IMR-90 (cell line): ENCODE measurements at regions not wholly inside any gene's neighbourhood (a gene's known extent, or its start where the extent isn't known, plus 50 kb on each side); places are given as distances from the start of the nearest gene placed in this dataset.
A peak's percentile ranks its signal among the peaks of the same experiment; 100 is the strongest.

Source experiments
- ATAC-seq: fragments of 200-7000 bp; cut with Tn5 transposase; 2 replicates; pipeline ENCODE4 v1.9.1; 2020; ENCODE audit warnings: low read depth, mild to moderate bottlenecking, moderate library complexity
- BruUV-seq: library from RNA; stranded (reverse); fragments of 400-500 nt; replicated peaks from 2 replicates; lab custom pipeline; 2021; lab: Mats Ljungman, UMichigan
- CTCF ChIA-PET: fragments of 300-600 bp; formaldehyde crosslinking; extraction: SDS; loops from one replicate; lab custom pipeline; 2021; ENCODE audit warnings: antibody characterized with exemption; lab: Yijun Ruan, JAX
- POLR2A ChIA-PET: fragments of 300-600 bp; sonication (Branson Sonifier 250); formaldehyde crosslinking; loops from one replicate; lab custom pipeline; 2022; ENCODE audit warnings: antibody characterized with exemption; ENCODE audit not compliant: unreplicated experiment; lab: Charles Lee
- DNase-seq: peaks from one replicate; pipeline ENCODE4 v3.0.0; 2013
- H2AFZ ChIP-seq: replicated peaks from 2 replicates; pipeline ENCODE3; 2013; ENCODE audit warnings: low read length, mild to moderate bottlenecking; ENCODE audit not compliant: poor library complexity
- H2AK5ac ChIP-seq: 2 replicates; pipeline ENCODE4 v1.6.1; 2013; ENCODE audit warnings: low read depth, low read length, inconsistent platforms
- H2AK9ac ChIP-seq: replicated peaks from 2 replicates; pipeline ENCODE3; 2013; ENCODE audit warnings: mild to moderate bottlenecking, low read depth, low read length, moderate library complexity; ENCODE audit not compliant: poor library complexity
- H2BK120ac ChIP-seq: 2 replicates; pipeline ENCODE4 v1.6.1; 2013; ENCODE audit warnings: low read depth, low read length, inconsistent platforms
- H2BK15ac ChIP-seq: 3 replicates; pipeline ENCODE4 v1.6.1; 2013; ENCODE audit warnings: low read depth, low read length, inconsistent platforms
- H2BK20ac ChIP-seq: 2 replicates; pipeline ENCODE4 v1.6.1; 2013; ENCODE audit warnings: low read depth, mild to moderate bottlenecking, inconsistent platforms, low read length, moderate library complexity
- H2BK5ac ChIP-seq: 2 replicates; pipeline ENCODE4 v1.6.1; 2013; ENCODE audit warnings: mild to moderate bottlenecking, low read depth, low read length, inconsistent platforms; ENCODE audit not compliant: poor library complexity, severe bottlenecking
- H3K14ac ChIP-seq: replicated peaks from 2 replicates; pipeline ENCODE4 v1.6.1; 2013; ENCODE audit warnings: low read depth, low read length, inconsistent platforms
- H3K18ac ChIP-seq: 2 replicates; pipeline ENCODE4 v1.6.1; 2013; ENCODE audit warnings: low read depth, low read length, control low read depth
- H3K23ac ChIP-seq: 2 replicates; pipeline ENCODE4 v1.6.1; 2013; ENCODE audit warnings: low read depth, low read length, inconsistent platforms
- H3K27ac ChIP-seq: 2 replicates; pipeline ENCODE4 v1.5.1; 2013; ENCODE audit warnings: mild to moderate bottlenecking, control low read depth, low read length; ENCODE audit not compliant: insufficient read depth
- H3K27me3 ChIP-seq: 2 replicates; pipeline ENCODE4 v1.6.1; 2013; ENCODE audit warnings: low read length; ENCODE audit not compliant: control insufficient read depth, insufficient read depth
- H3K36me3 ChIP-seq: 2 replicates; pipeline ENCODE4 v1.6.1; 2013; ENCODE audit warnings: low read length, mixed read lengths; ENCODE audit not compliant: control insufficient read depth, insufficient read depth
- H3K4ac ChIP-seq: 2 replicates; pipeline ENCODE4 v1.6.1; 2013; ENCODE audit warnings: low read depth, low read length, inconsistent platforms
- H3K4me1 ChIP-seq: 2 replicates; pipeline ENCODE4 v1.6.1; 2013; ENCODE audit warnings: low read length, mixed read lengths; ENCODE audit not compliant: control insufficient read depth, insufficient read depth
- H3K4me2 ChIP-seq: 2 replicates; pipeline ENCODE4 v1.6.1; 2013; ENCODE audit warnings: low read depth, mild to moderate bottlenecking, control low read depth, low read length, moderate library complexity
- H3K4me3 ChIP-seq: 2 replicates; pipeline ENCODE4 v1.5.1; 2013; ENCODE audit warnings: low read depth, mild to moderate bottlenecking, control low read depth, low read length, moderate library complexity; ENCODE audit not compliant: insufficient read depth
- H3K56ac ChIP-seq: 2 replicates; pipeline ENCODE4 v1.6.1; 2013; ENCODE audit warnings: low read length, inconsistent platforms; ENCODE audit not compliant: insufficient read depth; ENCODE audit errors: extremely low read depth
- H3K79me1 ChIP-seq, 2 experiments: 2 replicates each; pipeline ENCODE4 v1.6.1; 2013; ENCODE audit warnings: low read length in 2 of 2, inconsistent platforms in 1 of 2, low read depth in 1 of 2
- H3K9ac ChIP-seq: 2 replicates; pipeline ENCODE4 v1.6.1; 2013; ENCODE audit warnings: low read depth, low read length, control low read depth
- H3K9me1 ChIP-seq: 2 replicates; pipeline ENCODE4 v1.6.1; 2013; ENCODE audit warnings: low read length, inconsistent platforms; ENCODE audit not compliant: insufficient read depth
- H3K9me3 ChIP-seq: 2 replicates; pipeline ENCODE4 v1.6.1; 2013; ENCODE audit warnings: low read length; ENCODE audit not compliant: control insufficient read depth, insufficient read depth
- H4K20me1 ChIP-seq: 2 replicates; pipeline ENCODE4 v1.6.1; 2013; ENCODE audit warnings: low read length, inconsistent platforms; ENCODE audit not compliant: insufficient read depth
- H4K5ac ChIP-seq: 2 replicates; pipeline ENCODE4 v1.6.1; 2013; ENCODE audit warnings: mild to moderate bottlenecking, low read depth, low read length, control low read depth
- H4K8ac ChIP-seq, 2 experiments: 2 replicates each; pipeline ENCODE4 v1.6.1; 2013; ENCODE audit warnings: low read depth in 2 of 2, low read length in 2 of 2, control low read depth in 1 of 2, inconsistent platforms in 1 of 2
- H4K91ac ChIP-seq: 2 replicates; pipeline ENCODE4 v1.6.1; 2013; ENCODE audit warnings: low read depth, low read length, inconsistent platforms; ENCODE audit not compliant: insufficient read depth
- BHLHE40 ChIP-seq: fragments of 150-350 bp; IDR thresholded peaks from 2 replicates; pipeline ENCODE4 v1.6.1; 2016; ENCODE audit warnings: mild to moderate bottlenecking, low read depth, low read length
- ELK1 ChIP-seq: fragments of 150-350 bp; IDR thresholded peaks from 2 replicates; pipeline ENCODE4 v1.6.1; 2016; ENCODE audit warnings: low read depth, mild to moderate bottlenecking, low read length, moderate library complexity, borderline replicate concordance
- FOS ChIP-seq: fragments of 150-350 bp; IDR thresholded peaks from 2 replicates; pipeline ENCODE4 v1.6.1; 2016; ENCODE audit warnings: low read depth, low read length
- MAFK ChIP-seq: IDR thresholded peaks from 2 replicates; pipeline ENCODE4 v1.6.1; 2012; ENCODE audit warnings: low read depth, low read length, improper control_type of control experiment
- RAD21 ChIP-seq: IDR thresholded peaks from 2 replicates; pipeline ENCODE4 v1.6.1; 2012; ENCODE audit warnings: low read length, improper control_type of control experiment
- RCOR1 ChIP-seq: IDR thresholded peaks from 2 replicates; pipeline ENCODE4 v1.6.1; 2012; ENCODE audit warnings: mild to moderate bottlenecking, low read length, improper control_type of control experiment; ENCODE audit not compliant: insufficient replicate concordance
- RFX5 ChIP-seq: IDR thresholded peaks from 2 replicates; pipeline ENCODE4 v1.8.0; 2012; ENCODE audit warnings: low read depth, mild to moderate bottlenecking, low read length, moderate library complexity
- SMC3 ChIP-seq: fragments of 150-350 bp; IDR thresholded peaks from 2 replicates; pipeline ENCODE4 v1.6.1; 2016; ENCODE audit warnings: low read depth, mild to moderate bottlenecking, antibody characterized with exemption, low read length, moderate library complexity
- USF2 ChIP-seq: fragments of 150-350 bp; IDR thresholded peaks from 2 replicates; pipeline ENCODE4 v1.6.1; 2017; ENCODE audit warnings: mild to moderate bottlenecking, antibody characterized with exemption, low read length, low read depth
- WGBS, 2 experiments: methylation state at CpG; one replicate each; pipeline versions ENCODE4 v1.1.5 to v1.1.7; 2013; ENCODE audit warnings: missing lambda C conversion rate in 2 of 2; ENCODE audit not compliant: insufficient read length in 1 of 2; ENCODE audit errors: extremely low coverage in 2 of 2; 5-methylcytosine and 5-hydroxymethylcytosine counted together
- dilution Hi-C: fragments of 300-500 bp; cut with HindIII; formaldehyde crosslinking; loops from one replicate; pipeline ENCODE4 v1.14.3; 2018; ENCODE audit warnings: low sequenced_read_pairs; ENCODE audit not compliant: unreplicated experiment
- in situ Hi-C: fragments of 300-500 bp; cut with MboI; formaldehyde crosslinking; loops from 3 replicates; pipeline ENCODE4 v1.14.3; 2019; ENCODE audit warnings: low sequenced_read_pairs, inconsistent platforms, mixed read lengths
- intact Hi-C: fragments of 100-400 bp; cut with micrococcal nuclease; formaldehyde crosslinking; loops from 2 replicates; pipeline ENCODE4 v1.10.0; 2022

GRCh38 chr2:37858725-37859267, 66.3 kb upstream of the RMDN2 start:
- ATAC-seq, result no peak
- no peaks in the 10 kb centered on the region for H4K20me1 ChIP-seq
- in situ Hi-C loops (no loop called here), dilution Hi-C loops (no loop called here), intact Hi-C loops (no loop called here)
- no TSS peak for BruUV-seq
- peak overlapping the region; percentile 98 for H3K14ac ChIP-seq
- H4K91ac ChIP-seq, result peak overlapping the region; percentile 98
- H3K56ac ChIP-seq, result peak overlapping the region; percentile 92; the same call in 1 of the 2 replicates
- peak overlapping the region; percentile 93 for H2AFZ ChIP-seq
- peaks cover 4% of the 10 kb centered on the region; the same call in 1 of the 2 replicates for H3K9me3 ChIP-seq
- no peak for TF ChIP-seq RFX5
- no peak for TF ChIP-seq MAFK
- no peak for TF ChIP-seq SMC3
- TF ChIP-seq RCOR1, result no peak
- no peak for TF ChIP-seq USF2
- no peak for TF ChIP-seq ELK1
- TF ChIP-seq FOS, result no peak
- TF ChIP-seq BHLHE40, result no peak
- TF ChIP-seq RAD21, result no peak
- no peaks in the 10 kb centered on the region; the same call in 1 of the 2 replicates for H3K27me3 ChIP-seq
- H3K4me2 ChIP-seq, result no peak overlapping the region
- peak overlapping the region; percentile 89; the same call in 2 of the 3 replicates for H2BK15ac ChIP-seq
- peak overlapping the region; percentile 99 for H2BK20ac ChIP-seq
- peak overlapping the region; percentile 92 for H2AK9ac ChIP-seq
- H3K36me3 ChIP-seq, result no peaks in the 10 kb centered on the region
- H3K23ac ChIP-seq, result peak overlapping the region; percentile 97
- DNase-seq, result no peak
- 100% methylated on average over 1 of the region's 5 CpGs; no CpG with 5 or more reads in 1 of the 2 experiments for WGBS, 2 experiments
- H3K4me1 ChIP-seq, result peaks cover 31% of the 10 kb centered on the region
- H3K79me1 ChIP-seq, result no peaks in the 10 kb centered on the region
- no peak overlapping the region for H3K4me3 ChIP-seq
- peak overlapping the region; percentile 98 for H3K4ac ChIP-seq
- peak overlapping the region; percentile 99 for H2BK120ac ChIP-seq
- ChIA-PET POLR2A (no interaction called here), CTCF (no interaction called here)
- H2BK5ac ChIP-seq, result peak overlapping the region; percentile 95
- H3K9ac ChIP-seq, result peak overlapping the region; percentile 41
- H2AK5ac ChIP-seq, result peak overlapping the region; percentile 74
- peak overlapping the region; percentile 28 to 97 for H4K8ac ChIP-seq
- peak overlapping the region; percentile 86 for H4K5ac ChIP-seq
- peaks cover 26% of the 10 kb centered on the region for H3K9me1 ChIP-seq
- peak overlapping the region; percentile 91 for H3K18ac ChIP-seq
- peak overlapping the region; percentile 71 for H3K27ac ChIP-seq
